Liver (tissue), 8 donors: ENCODE measurements at regions not wholly inside any gene's neighbourhood (a gene's known extent, or its start where the extent isn't known, plus 50 kb on each side); places are given as distances from the start of the nearest gene placed in this dataset.

Experiments used
- DNase-seq: peaks from one replicate; pipeline ENCODE4 v3.0.0-alpha.2; 2017; ENCODE audit warnings: low spot score
- H3K27ac ChIP-seq, 2 donors: one replicate each; pipeline ENCODE4 v1.7.0; 2013; ENCODE audit warnings: inconsistent platforms in 2 of 2, low read length in 2 of 2, control low read depth in 1 of 2, low read depth in 1 of 2, mild to moderate bottlenecking in 1 of 2
- H3K27me3 ChIP-seq, 4 donors: one replicate each; pipeline versions ENCODE4 v1.6.1 to v1.7.0; 2013; ENCODE audit warnings: low read length in 3 of 4, inconsistent platforms in 1 of 4, mild to moderate bottlenecking in 1 of 4, moderate library complexity in 1 of 4; ENCODE audit not compliant: control insufficient read depth in 4 of 4, insufficient read depth in 4 of 4
- H3K36me3 ChIP-seq, 4 donors: one replicate each; pipeline versions ENCODE4 v1.6.1 to v1.7.0; 2013; ENCODE audit warnings: low read length in 3 of 4, mild to moderate bottlenecking in 3 of 4, low read depth in 1 of 4, moderate library complexity in 1 of 4; ENCODE audit not compliant: control insufficient read depth in 4 of 4, insufficient read depth in 3 of 4
- H3K4me1 ChIP-seq, 4 donors: one replicate each; pipeline versions ENCODE4 v1.6.1 to v1.7.0; 2013; ENCODE audit warnings: low read length in 3 of 4, mild to moderate bottlenecking in 3 of 4, moderate library complexity in 1 of 4; ENCODE audit not compliant: control insufficient read depth in 4 of 4, insufficient read depth in 4 of 4
- H3K4me3 ChIP-seq, 3 donors: one replicate each; pipeline versions ENCODE4 v1.6.1 to v1.7.0; 2013; ENCODE audit warnings: low read length in 3 of 3, control low read depth in 1 of 3, low read depth in 1 of 3, mild to moderate bottlenecking in 1 of 3
- H3K9ac ChIP-seq, 2 donors: one replicate each; pipeline ENCODE4 v1.7.0; 2013; ENCODE audit warnings: low read length in 2 of 2, mild to moderate bottlenecking in 2 of 2, moderate library complexity in 2 of 2, control low read depth in 1 of 2, low read depth in 1 of 2
- H3K9me3 ChIP-seq, 4 donors: one replicate each; pipeline versions ENCODE4 v1.6.1 to v1.7.0; 2013; ENCODE audit warnings: low read length in 3 of 4; ENCODE audit not compliant: control insufficient read depth in 4 of 4
- ATF3 ChIP-seq: IDR thresholded peaks from 2 replicates; pipeline ENCODE4 v1.6.1; 2016; ENCODE audit warnings: antibody characterized with exemption
- CTCF ChIP-seq: fragments of 150-350 bp; IDR thresholded peaks from 2 replicates; pipeline ENCODE4 v1.5.1; 2017; ENCODE audit warnings: improper control_type of control experiment, low read depth, low read length; ENCODE audit not compliant: missing input control
- EGR1 ChIP-seq, 2 donors: IDR thresholded peaks; 2 replicates each; pipeline ENCODE4 v1.6.1; 2016 to 2018; ENCODE audit warnings: antibody characterized with exemption in 2 of 2, low read depth in 2 of 2
- GABPA ChIP-seq, 2 donors: IDR thresholded peaks in 1 of 2; conservative IDR thresholded peaks in 1 of 2; 2 replicates each; pipeline ENCODE4 v1.6.1; 2016; ENCODE audit warnings: antibody characterized with exemption in 2 of 2, mild to moderate bottlenecking in 1 of 2, moderate library complexity in 1 of 2
- HNF4A ChIP-seq, 2 donors: conservative IDR thresholded peaks; 2 replicates each; pipeline ENCODE4 v1.6.1; 2016; ENCODE audit warnings: antibody characterized with exemption in 2 of 2, mild to moderate bottlenecking in 2 of 2
- HNF4G ChIP-seq: IDR thresholded peaks from 2 replicates; pipeline ENCODE4 v1.6.1; 2016; ENCODE audit warnings: antibody characterized with exemption
- JUND ChIP-seq, 2 donors: IDR thresholded peaks; 2 replicates each; pipeline ENCODE4 v1.6.1; 2016; ENCODE audit warnings: antibody characterized with exemption in 2 of 2
- MAX ChIP-seq: IDR thresholded peaks from 2 replicates; pipeline ENCODE4 v1.6.1; 2016; ENCODE audit warnings: antibody characterized with exemption
- NR2F2 ChIP-seq: IDR thresholded peaks from 2 replicates; pipeline ENCODE4 v1.6.1; 2016; ENCODE audit warnings: antibody characterized with exemption
- RAD21 ChIP-seq, 2 donors: IDR thresholded peaks; 2 replicates each; pipeline ENCODE4 v1.6.1; 2016; ENCODE audit warnings: antibody characterized with exemption in 2 of 2, mild to moderate bottlenecking in 2 of 2
- TAF1 ChIP-seq: conservative IDR thresholded peaks from 2 replicates; pipeline ENCODE4 v1.6.1; 2016; ENCODE audit warnings: antibody characterized with exemption, mild to moderate bottlenecking
- YY1 ChIP-seq: IDR thresholded peaks from 2 replicates; pipeline ENCODE4 v1.6.1; 2016; ENCODE audit warnings: antibody characterized with exemption, mild to moderate bottlenecking
- ZBTB33 ChIP-seq: IDR thresholded peaks from 2 replicates; pipeline ENCODE4 v1.6.1; 2016; ENCODE audit warnings: antibody characterized with exemption
- WGBS: extraction: QIAGEN DNeasy Blood & Tissue Kit; methylation state at CpG from one replicate; pipeline ENCODE4 v1.1.7; 2013; 5-methylcytosine and 5-hydroxymethylcytosine counted together
- donor health status: healthy.
- donor health status: healthy.
- donor health status: healthy.
- donor health status: healthy.
- donor health status: healthy.

- Histone ChIP-seq H3K27me3 (no peaks in the 10 kb centered on the region), H3K9me3 (peaks cover 0 to 1% (median 0%) of the 10 kb centered on the region in 4 donors), H3K27ac (no peak overlapping the region), H3K36me3 (no peaks in the 10 kb centered on the region), H3K4me1 (no peaks in the 10 kb centered on the region), H3K4me3 (no peak overlapping the region), H3K9ac (no peak overlapping the region)
- 48% methylated on average over 2 of the region's 2 CpGs for WGBS
- no peak for DNase-seq
- TF ChIP-seq NR2F2 = no peak
- no peak for TF ChIP-seq CTCF
- TF ChIP-seq EGR1 (IDR thresholded peaks at IDR 0.05; ENCODE audit: low read depth in 2 of 2) = no peak
- TF ChIP-seq ZBTB33 = no peak
- no peak for TF ChIP-seq RAD21 (IDR thresholded peaks at IDR 0.05)
- no peak for TF ChIP-seq JUND (IDR thresholded peaks at IDR 0.05)
- no peak for TF ChIP-seq TAF1
- TF ChIP-seq ATF3 = no peak
- TF ChIP-seq GABPA (IDR thresholded peaks at IDR 0.05 in 1 of 2, conservative IDR thresholded peaks at IDR 0.05 in 1 of 2) = no peak
- TF ChIP-seq HNF4G = no peak
- TF ChIP-seq YY1 = no peak
- no peak for TF ChIP-seq MAX
Measured at GRCh38 chr3:99317201-99317600, 321.2 kb upstream of the COL8A1 start.

- no peaks in the 10 kb centered on the region for H3K36me3 ChIP-seq
- no peak overlapping the region for H3K4me3 ChIP-seq
- no peaks in the 10 kb centered on the region for H3K9me3 ChIP-seq
- TF ChIP-seq YY1 (no peak), NR2F2 (no peak), ZBTB33 (no peak), RAD21 (IDR thresholded peaks at IDR 0.05) (no peak), TAF1 (no peak), HNF4A (conservative IDR thresholded peaks at IDR 0.05) (no peak)
- 60% methylated on average over 3 of the region's 3 CpGs for WGBS
- no peak for DNase-seq
- no peak overlapping the region for H3K27ac ChIP-seq
- no peaks in the 10 kb centered on the region for H3K27me3 ChIP-seq
- H3K4me1 ChIP-seq = no peaks in the 10 kb centered on the region
- no peak overlapping the region for H3K9ac ChIP-seq
Measured at GRCh38 chr3:99315896-99316295, 322.5 kb upstream of the COL8A1 start.
